ENCODE measurements at regions not wholly inside any gene's neighbourhood (a gene's known extent, or its start where the extent isn't known, plus 50 kb on each side); places are given as distances from the start of the nearest gene placed in this dataset.
A peak's percentile ranks its signal among the peaks of the same experiment; 100 is the strongest.
"Not testable (repeated sequence)": the region's sequence is repeated elsewhere in the genome, so short reads cannot be mapped to it uniquely, and the experiment has no call there.

GRCh38 chr7:57198801-57199200, 66.6 kb upstream of the ZNF479 start:
- H3K27ac Mint-ChIP-seq = no peak overlapping the region
- POLR2A ChIA-PET = no interaction called here
- no peak for ATAC-seq
- DNase-seq = no peak
- no peaks in the 10 kb centered on the region for H3K27me3 Mint-ChIP-seq
- no peak overlapping the region for H3K4me3 Mint-ChIP-seq
- no peaks in the 10 kb centered on the region for H3K4me1 Mint-ChIP-seq
- H3K9me3 Mint-ChIP-seq = peaks cover 0 to 42% (median 9%) of the 10 kb centered on the region in 9 donors
- H3K36me3 Mint-ChIP-seq = no peaks in the 10 kb centered on the region

DNA sequence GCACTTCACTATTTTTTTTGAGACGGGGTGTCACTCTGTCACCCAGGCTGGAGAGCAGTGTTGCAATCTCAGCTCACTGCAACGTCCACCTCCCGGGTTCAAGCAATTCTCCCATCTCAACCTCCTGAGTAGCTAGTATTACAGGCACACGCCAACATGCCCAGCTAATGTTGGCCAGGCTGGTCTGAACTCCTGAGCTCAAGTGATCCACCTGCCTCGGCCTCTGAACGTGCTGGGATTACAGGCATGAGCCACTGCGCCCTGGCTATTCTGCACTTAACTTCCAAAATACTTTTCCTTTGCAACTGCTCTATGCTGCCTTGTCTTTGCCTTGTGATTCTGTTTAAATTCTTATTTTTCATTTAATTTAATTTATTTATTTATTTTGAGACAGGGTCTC, 67.0 kb upstream of the ZNF479 start:
- ATAC-seq (no peak), DNase-seq (no peak)
- Mint-ChIP-seq H3K27me3 (no peaks in the 10 kb centered on the region), H3K36me3 (no peaks in the 10 kb centered on the region), H3K4me1 (no peaks in the 10 kb centered on the region), H3K4me3 (no peak overlapping the region), H3K9me3 (peaks cover 0 to 45% (median 9%) of the 10 kb centered on the region in 9 donors), H3K27ac (no peak overlapping the region)
- POLR2A ChIA-PET = no interaction called here

DNA sequence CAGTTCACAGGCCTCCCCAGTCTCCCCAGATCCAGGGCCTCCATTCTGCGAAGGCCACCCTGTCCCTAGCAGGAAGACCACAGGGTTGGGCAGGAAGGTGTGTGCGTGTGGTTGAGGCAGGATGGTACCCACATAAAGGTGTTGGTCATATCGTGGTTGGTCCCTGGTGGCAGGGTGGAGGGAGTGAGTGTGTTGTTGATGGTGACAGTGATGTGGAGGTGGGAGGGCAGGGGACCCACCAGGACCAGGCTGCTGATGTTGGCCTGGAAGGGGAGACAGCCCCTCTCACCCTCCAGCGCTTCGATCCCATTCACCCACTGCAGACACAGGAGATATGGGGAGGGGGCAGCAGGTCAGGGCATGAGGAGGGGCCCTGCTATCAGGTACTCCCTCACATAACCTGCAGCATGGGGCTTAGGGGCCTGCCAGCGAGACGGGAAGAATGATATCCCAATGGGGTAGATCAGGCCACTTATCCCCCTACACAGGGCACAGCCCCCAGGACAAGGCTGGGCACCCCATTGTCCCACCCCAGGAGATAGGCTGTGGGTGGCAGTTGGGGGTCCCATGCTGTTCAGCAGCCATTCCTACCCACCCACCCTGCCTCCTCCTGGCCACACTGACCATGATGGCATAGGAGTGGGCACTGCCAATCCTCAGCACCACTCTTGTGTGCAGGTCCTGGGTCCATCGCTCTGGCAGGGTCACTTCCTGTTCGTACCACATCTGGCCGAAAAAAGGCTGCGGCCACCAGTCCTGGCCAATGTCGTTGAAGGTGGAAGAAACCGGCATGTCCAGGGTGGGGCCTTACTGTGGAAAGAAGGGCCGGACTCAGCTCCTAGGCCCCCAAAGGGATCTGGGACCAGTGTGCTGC, 69.0 kb upstream of the ZNF479 start:
- ATAC-seq (no peak), DNase-seq (no peak)
- Mint-ChIP-seq H3K27me3 (no peaks in the 10 kb centered on the region), H3K4me1 (no peaks in the 10 kb centered on the region), H3K4me3 (no peak overlapping the region), H3K9me3 (peaks cover 0 to 61% (median 16%) of the 10 kb centered on the region in 9 donors), H3K27ac (no peak overlapping the region), H3K36me3 (peaks cover 0 to 3% (median 0%) of the 10 kb centered on the region in 3 donors)
- POLR2A ChIA-PET = no interaction called here

- peaks cover 0 to 64% (median 22%) of the 10 kb centered on the region in 9 donors for H3K9me3 Mint-ChIP-seq
- no peak for ATAC-seq
These were observed 69.6 kb upstream of the ZNF479 start for GRCh38 chr7:57201895-57202210.

GRCh38 chr7:57202274-57202673, 70.0 kb upstream of the ZNF479 start:
- H3K27ac Mint-ChIP-seq = no peak overlapping the region
- ATAC-seq (no peak), DNase-seq (no peak)
- H3K36me3 Mint-ChIP-seq = peaks cover 0 to 5% (median 0%) of the 10 kb centered on the region in 3 donors
- peaks cover 0 to 66% (median 26%) of the 10 kb centered on the region in 9 donors for H3K9me3 Mint-ChIP-seq
- POLR2A ChIA-PET = no interaction called here
- no peaks in the 10 kb centered on the region for H3K4me1 Mint-ChIP-seq
- H3K27me3 Mint-ChIP-seq = no peaks in the 10 kb centered on the region
- H3K4me3 Mint-ChIP-seq = no peak overlapping the region

More at GRCh38 chr7:57201895-57202210, 69.6 kb upstream of the ZNF479 start:
- POLR2A ChIA-PET = no interaction called here
- H3K4me3 Mint-ChIP-seq = no peak overlapping the region
- H3K36me3 Mint-ChIP-seq = peaks cover 0 to 5% (median 0%) of the 10 kb centered on the region in 3 donors
- no peaks in the 10 kb centered on the region for H3K4me1 Mint-ChIP-seq
- DNase-seq = no peak
- H3K27me3 Mint-ChIP-seq = no peaks in the 10 kb centered on the region
- no peak overlapping the region for H3K27ac Mint-ChIP-seq

GRCh38 chr7:57203161-57203791, 71.0 kb upstream of the ZNF479 start:
- Mint-ChIP-seq H3K4me1 (no peaks in the 10 kb centered on the region), H3K27ac (no peak overlapping the region), H3K4me3 (no peak overlapping the region), H3K27me3 (peaks cover 0 to 3% (median 0%) of the 10 kb centered on the region in 5 donors), H3K9me3 (peaks cover 0 to 76% (median 35%) of the 10 kb centered on the region in 9 donors), H3K36me3 (peaks cover 0 to 12% (median 0%) of the 10 kb centered on the region in 3 donors)
- ATAC-seq (no peak), DNase-seq (no peak)
- POLR2A ChIA-PET = no interaction called here

- DNase-seq, POLR2A ChIA-PET, H3K4me1 Mint-ChIP-seq, ATAC-seq, H3K27ac Mint-ChIP-seq, H3K4me3 Mint-ChIP-seq, H3K27me3 Mint-ChIP-seq: not testable (repeated sequence)
- Mint-ChIP-seq H3K36me3 (peaks cover 0 to 17% (median under 1%) of the 10 kb centered on the region in 3 donors), H3K9me3 (peaks cover 0 to 79% (median 40%) of the 10 kb centered on the region in 9 donors)
These were observed 71.6 kb upstream of the ZNF479 start for GRCh38 chr7:57203858-57204257.

GRCh38 chr7:57204411-57204811, 72.2 kb upstream of the ZNF479 start:
- POLR2A ChIA-PET = no interaction called here
- H3K4me3 Mint-ChIP-seq = no peak overlapping the region
- DNase-seq = no peak
- peaks cover 0 to 3% (median 0%) of the 10 kb centered on the region in 5 donors for H3K27me3 Mint-ChIP-seq
- H3K27ac Mint-ChIP-seq = no peak overlapping the region
- H3K4me1 Mint-ChIP-seq = no peaks in the 10 kb centered on the region
- no peak for ATAC-seq
- H3K9me3 Mint-ChIP-seq = peaks cover 0 to 76% (median 42%) of the 10 kb centered on the region in 9 donors
- peaks cover 0 to 22% (median 1%) of the 10 kb centered on the region in 3 donors for H3K36me3 Mint-ChIP-seq

- POLR2A ChIA-PET = no interaction called here
- Mint-ChIP-seq H3K4me3 (no peak overlapping the region), H3K4me1 (no peaks in the 10 kb centered on the region), H3K27ac (peak overlapping the region in 1 of 10 donors; percentile 40), H3K36me3 (peaks cover 0 to 22% (median 1%) of the 10 kb centered on the region in 3 donors), H3K9me3 (peaks cover 0 to 75% (median 42%) of the 10 kb centered on the region in 9 donors), H3K27me3 (peaks cover 0 to 3% (median 0%) of the 10 kb centered on the region in 5 donors)
- DNase-seq = no peak
- no peak for ATAC-seq
These were observed 72.8 kb upstream of the ZNF479 start for GRCh38 chr7:57205000-57205399.

DNA sequence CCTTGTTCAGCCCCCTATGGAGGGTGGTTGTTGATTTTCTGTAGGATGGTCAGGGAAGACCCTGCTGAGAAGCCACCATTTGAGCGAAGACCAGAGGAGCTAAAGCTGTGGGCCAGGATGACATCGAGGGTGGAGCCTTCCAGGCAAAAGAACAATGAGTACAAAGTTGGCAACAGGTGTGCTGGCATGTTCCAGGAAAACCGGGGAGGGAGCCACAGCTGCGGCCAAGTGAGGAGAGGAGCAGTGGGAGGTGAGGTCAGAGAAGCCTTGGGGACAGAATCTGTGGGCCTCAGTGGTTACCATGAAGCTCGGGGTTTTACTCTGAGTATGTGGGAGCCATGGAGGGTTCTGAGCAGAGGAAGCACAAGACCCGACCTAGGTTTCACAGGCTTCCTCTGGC, 75.6 kb upstream of the ZNF479 start:
- no peak for DNase-seq
- H3K4me1 Mint-ChIP-seq = no peaks in the 10 kb centered on the region
- POLR2A ChIA-PET = no interaction called here
- no peak overlapping the region for H3K4me3 Mint-ChIP-seq
- peaks cover 0 to 26% (median 1%) of the 10 kb centered on the region in 3 donors for H3K36me3 Mint-ChIP-seq
- peaks cover 0 to 78% (median 38%) of the 10 kb centered on the region in 9 donors for H3K9me3 Mint-ChIP-seq
- H3K27ac Mint-ChIP-seq = no peak overlapping the region
- H3K27me3 Mint-ChIP-seq = peaks cover 0 to 3% (median 0%) of the 10 kb centered on the region in 5 donors
- no peak for ATAC-seq

GRCh38 chr7:57210212-57210611, 78.0 kb upstream of the ZNF479 start:
- POLR2A ChIA-PET = no interaction called here
- no peaks in the 10 kb centered on the region for H3K4me1 Mint-ChIP-seq
- no peak for ATAC-seq
- H3K27ac Mint-ChIP-seq = no peak overlapping the region
- peaks cover 0 to 31% (median 3%) of the 10 kb centered on the region in 3 donors for H3K36me3 Mint-ChIP-seq
- peaks cover 7 to 75% (median 41%) of the 10 kb centered on the region in 9 donors for H3K9me3 Mint-ChIP-seq
- no peak overlapping the region for H3K4me3 Mint-ChIP-seq
- no peak for DNase-seq
- peaks cover 0 to 3% (median 0%) of the 10 kb centered on the region in 5 donors for H3K27me3 Mint-ChIP-seq

DNA sequence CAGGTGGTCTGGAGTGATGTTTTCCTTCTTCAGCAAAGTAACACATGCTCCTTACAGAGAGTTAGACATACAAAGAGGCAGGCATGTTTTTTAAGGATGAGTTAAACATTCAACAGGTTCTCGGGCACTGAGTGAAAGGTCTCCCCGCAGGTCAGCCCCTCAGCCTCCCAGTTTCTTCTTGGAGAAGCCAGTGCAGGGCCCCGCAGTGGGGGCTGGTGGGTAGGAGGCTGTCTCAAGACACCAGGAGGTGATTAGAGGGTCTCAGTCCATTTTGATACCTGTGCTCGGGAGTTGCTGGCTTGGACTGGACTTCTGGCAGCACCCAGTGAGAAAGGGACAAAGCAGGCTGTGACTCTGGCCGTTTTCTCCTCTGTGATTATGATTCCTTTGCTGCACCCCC, 78.6 kb upstream of the ZNF479 start:
- Mint-ChIP-seq H3K27ac (no peak overlapping the region), H3K4me3 (no peak overlapping the region), H3K9me3 (peaks cover 9 to 74% (median 43%) of the 10 kb centered on the region in 9 donors), H3K4me1 (no peaks in the 10 kb centered on the region), H3K27me3 (peaks cover 0 to 3% (median 0%) of the 10 kb centered on the region in 5 donors), H3K36me3 (peaks cover 0 to 37% (median 3%) of the 10 kb centered on the region in 3 donors)
- ATAC-seq (no peak), DNase-seq (no peak)
- POLR2A ChIA-PET = no interaction called here

DNA sequence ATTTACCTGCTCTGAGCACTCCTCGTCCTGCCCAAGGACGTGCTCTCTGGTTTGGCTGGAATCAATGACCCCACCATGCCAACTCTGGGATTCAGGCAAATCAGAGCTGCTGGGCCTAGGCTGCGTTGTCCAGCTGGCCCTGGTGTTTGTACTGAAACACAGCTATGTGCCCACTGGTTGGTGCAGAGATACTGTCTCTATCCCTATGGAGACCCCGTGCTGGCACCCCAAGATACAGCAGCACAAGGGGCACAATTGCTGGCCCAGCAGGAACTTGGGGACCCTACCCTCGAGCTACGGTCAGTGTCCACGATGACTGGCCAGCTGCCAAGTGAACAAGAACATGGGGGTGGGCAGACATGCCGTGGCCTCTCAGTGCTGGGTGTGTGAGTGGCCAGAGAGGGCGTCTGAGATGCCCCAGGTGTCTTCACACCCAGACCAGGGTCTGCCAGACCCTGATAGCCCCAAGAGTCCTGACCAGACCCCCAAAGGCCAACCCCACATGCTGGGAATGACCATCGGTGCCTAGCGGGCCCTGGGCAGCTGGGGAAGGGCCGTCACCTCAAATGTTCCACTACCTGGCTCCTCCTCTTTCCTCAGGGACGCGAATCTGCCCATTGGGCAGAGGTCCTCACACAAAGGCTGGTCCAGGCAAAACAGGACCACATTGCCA, 79.3 kb upstream of the ZNF479 start:
- DNase-seq (no peak), ATAC-seq (no peak)
- Mint-ChIP-seq H3K9me3 (peaks cover 9 to 76% (median 49%) of the 10 kb centered on the region in 9 donors), H3K36me3 (peaks cover 0 to 39% (median 5%) of the 10 kb centered on the region in 3 donors), H3K27me3 (peaks cover 0 to 3% (median 0%) of the 10 kb centered on the region in 5 donors), H3K4me1 (no peaks in the 10 kb centered on the region), H3K4me3 (no peak overlapping the region), H3K27ac (no peak overlapping the region)
- POLR2A ChIA-PET = no interaction called here
